DOHH2 (cell line): ENCODE measurements at regions not wholly inside any gene's neighbourhood (a gene's known extent, or its start where the extent isn't known, plus 50 kb on each side); places are given as distances from the start of the nearest gene placed in this dataset.
"Not testable (repeated sequence)": the region's sequence is repeated elsewhere in the genome, so short reads cannot be mapped to it uniquely, and the experiment has no call there.

ENCODE experiments used
- H3F3A ChIP-seq: fragments of 200-600 bp; sonication (generic), shearing (Covaris generic); 2 replicates; pipeline ENCODE4 v1.6.0; 2016; ENCODE audit warnings: antibody characterized with exemption, mild to moderate bottlenecking; ENCODE audit not compliant: control insufficient read depth, insufficient read depth
- H3K27ac ChIP-seq: fragments of 200-600 bp; sonication (generic); 2 replicates; pipeline ENCODE4 v1.5.1; 2014; ENCODE audit warnings: low read depth, mild to moderate bottlenecking, low read length, moderate library complexity
- H3K27me3 ChIP-seq: fragments of 200-600 bp; sonication (generic); 2 replicates; pipeline ENCODE4 v1.6.1; 2014; ENCODE audit warnings: mild to moderate bottlenecking, low read length, mixed read lengths; ENCODE audit not compliant: control insufficient read depth
- H3K36me3 ChIP-seq: fragments of 200-600 bp; sonication (generic); 2 replicates; pipeline ENCODE4 v1.6.1; 2014; ENCODE audit warnings: mild to moderate bottlenecking, low read length, moderate library complexity, mixed read lengths; ENCODE audit not compliant: control insufficient read depth
- H3K4me1 ChIP-seq: fragments of 200-600 bp; sonication (generic); 2 replicates; pipeline ENCODE4 v1.6.1; 2014; ENCODE audit warnings: mild to moderate bottlenecking, low read length, mixed read lengths; ENCODE audit not compliant: control insufficient read depth
- H3K4me2 ChIP-seq: fragments of 200-600 bp; sonication (generic); 2 replicates; pipeline ENCODE4 v1.6.0; 2014; ENCODE audit warnings: mild to moderate bottlenecking, low read length, moderate library complexity
- H3K4me3 ChIP-seq: fragments of 200-600 bp; sonication (generic); 2 replicates; pipeline ENCODE4 v1.5.1; 2014; ENCODE audit warnings: mild to moderate bottlenecking, low read length, mixed read lengths
- H3K79me2 ChIP-seq: fragments of 200-600 bp; sonication (generic); 2 replicates; pipeline ENCODE4 v1.6.1; 2014; ENCODE audit warnings: mild to moderate bottlenecking, low read length, mixed read lengths; ENCODE audit not compliant: control insufficient read depth
- H3K9me2 ChIP-seq: fragments of 200-600 bp; sonication (generic); replicated peaks from 2 replicates; pipeline ENCODE4 v1.6.1; 2014; ENCODE audit warnings: mild to moderate bottlenecking, low read length, mixed read lengths; ENCODE audit not compliant: control insufficient read depth
- H3K9me3 ChIP-seq: fragments of 200-600 bp; sonication (generic); 2 replicates; pipeline ENCODE4 v1.6.1; 2014; ENCODE audit warnings: antibody characterized with exemption, low read length, mixed read lengths; ENCODE audit not compliant: control insufficient read depth, insufficient read depth
- H4K20me1 ChIP-seq: fragments of 200-600 bp; sonication (generic); 2 replicates; pipeline ENCODE4 v1.6.0; 2014; ENCODE audit warnings: low read depth, mild to moderate bottlenecking, antibody characterized with exemption, low read length, moderate library complexity; ENCODE audit not compliant: control insufficient read depth, insufficient read depth
- EZH2phosphoT487 ChIP-seq: fragments of 200-600 bp; sonication (generic); IDR thresholded peaks from 2 replicates; pipeline ENCODE4 v1.6.1; 2017; ENCODE audit warnings: borderline replicate concordance, mild to moderate bottlenecking, antibody characterized with exemption, low read length, moderate library complexity, mixed read lengths
- TF ChIP-seq, protein P1 (sequence below): fragments of 200-600 bp; sonication (generic); IDR thresholded peaks from one replicate; pipeline ENCODE4 v1.5.1; 2014; ENCODE audit warnings: antibody characterized with exemption, mild to moderate bottlenecking, low read depth, low read length; ENCODE audit not compliant: poor library complexity, severe bottlenecking

GRCh38 chr5:96200641-96201040 is 232.4 kb downstream of the PCSK1 start:
- no peaks in the 10 kb centered on the region for H3K79me2 ChIP-seq
- no peaks in the 10 kb centered on the region for H3K36me3 ChIP-seq
- no peak overlapping the region for H3K4me2 ChIP-seq
- no peaks in the 10 kb centered on the region for H3K9me2 ChIP-seq
- no peaks in the 10 kb centered on the region for H3K4me1 ChIP-seq
- no peak overlapping the region for H3K27ac ChIP-seq
- no peak for TF ChIP-seq EZH2phosphoT487
- TF ChIP-seq, protein P1, sequence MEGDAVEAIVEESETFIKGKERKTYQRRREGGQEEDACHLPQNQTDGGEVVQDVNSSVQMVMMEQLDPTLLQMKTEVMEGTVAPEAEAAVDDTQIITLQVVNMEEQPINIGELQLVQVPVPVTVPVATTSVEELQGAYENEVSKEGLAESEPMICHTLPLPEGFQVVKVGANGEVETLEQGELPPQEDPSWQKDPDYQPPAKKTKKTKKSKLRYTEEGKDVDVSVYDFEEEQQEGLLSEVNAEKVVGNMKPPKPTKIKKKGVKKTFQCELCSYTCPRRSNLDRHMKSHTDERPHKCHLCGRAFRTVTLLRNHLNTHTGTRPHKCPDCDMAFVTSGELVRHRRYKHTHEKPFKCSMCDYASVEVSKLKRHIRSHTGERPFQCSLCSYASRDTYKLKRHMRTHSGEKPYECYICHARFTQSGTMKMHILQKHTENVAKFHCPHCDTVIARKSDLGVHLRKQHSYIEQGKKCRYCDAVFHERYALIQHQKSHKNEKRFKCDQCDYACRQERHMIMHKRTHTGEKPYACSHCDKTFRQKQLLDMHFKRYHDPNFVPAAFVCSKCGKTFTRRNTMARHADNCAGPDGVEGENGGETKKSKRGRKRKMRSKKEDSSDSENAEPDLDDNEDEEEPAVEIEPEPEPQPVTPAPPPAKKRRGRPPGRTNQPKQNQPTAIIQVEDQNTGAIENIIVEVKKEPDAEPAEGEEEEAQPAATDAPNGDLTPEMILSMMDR, result no peak
- no peaks in the 10 kb centered on the region; the same call in 1 of the 2 replicates for H3K27me3 ChIP-seq
- no peaks in the 10 kb centered on the region for H4K20me1 ChIP-seq
- no peak overlapping the region for H3K4me3 ChIP-seq
- H3K9me3 ChIP-seq, result no peaks in the 10 kb centered on the region
- H3F3A ChIP-seq, result no peaks in the 10 kb centered on the region

DNA sequence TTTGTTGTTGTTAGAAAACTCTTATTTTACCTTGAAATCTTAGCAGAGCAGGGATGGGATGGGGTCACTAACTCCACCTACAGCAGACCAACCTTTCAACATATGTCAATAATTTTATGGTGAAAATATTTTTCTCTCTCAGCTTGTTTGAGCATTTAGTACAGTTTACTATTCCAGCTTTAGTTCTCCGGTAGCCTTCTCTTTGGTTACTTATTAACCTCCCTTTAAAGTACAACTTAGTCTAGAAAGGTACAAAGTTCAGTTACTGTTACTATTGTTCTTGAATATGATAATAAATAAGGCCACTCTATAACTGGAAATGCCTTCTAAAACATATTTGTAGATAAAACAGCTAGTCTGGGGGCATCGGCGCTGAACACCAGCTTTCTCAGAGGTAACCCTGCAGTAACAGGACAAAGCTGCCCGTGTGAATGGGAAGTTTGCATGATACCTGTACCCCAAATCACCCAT is 233.3 kb downstream of the PCSK1 start:
- Histone ChIP-seq H3K9me3 (no peaks in the 10 kb centered on the region), H3K36me3 (no peaks in the 10 kb centered on the region), H3K9me2 (no peaks in the 10 kb centered on the region), H3K4me3 (no peak overlapping the region), H3K27ac (no peak overlapping the region), H3K4me1 (no peaks in the 10 kb centered on the region), H3F3A (no peaks in the 10 kb centered on the region), H3K27me3 (no peaks in the 10 kb centered on the region; the same call in 1 of the 2 replicates), H4K20me1 (no peaks in the 10 kb centered on the region), H3K4me2 (no peak overlapping the region), H3K79me2 (no peaks in the 10 kb centered on the region)
- no peak for TF ChIP-seq EZH2phosphoT487
- TF ChIP-seq, protein P1, result no peak

DNA sequence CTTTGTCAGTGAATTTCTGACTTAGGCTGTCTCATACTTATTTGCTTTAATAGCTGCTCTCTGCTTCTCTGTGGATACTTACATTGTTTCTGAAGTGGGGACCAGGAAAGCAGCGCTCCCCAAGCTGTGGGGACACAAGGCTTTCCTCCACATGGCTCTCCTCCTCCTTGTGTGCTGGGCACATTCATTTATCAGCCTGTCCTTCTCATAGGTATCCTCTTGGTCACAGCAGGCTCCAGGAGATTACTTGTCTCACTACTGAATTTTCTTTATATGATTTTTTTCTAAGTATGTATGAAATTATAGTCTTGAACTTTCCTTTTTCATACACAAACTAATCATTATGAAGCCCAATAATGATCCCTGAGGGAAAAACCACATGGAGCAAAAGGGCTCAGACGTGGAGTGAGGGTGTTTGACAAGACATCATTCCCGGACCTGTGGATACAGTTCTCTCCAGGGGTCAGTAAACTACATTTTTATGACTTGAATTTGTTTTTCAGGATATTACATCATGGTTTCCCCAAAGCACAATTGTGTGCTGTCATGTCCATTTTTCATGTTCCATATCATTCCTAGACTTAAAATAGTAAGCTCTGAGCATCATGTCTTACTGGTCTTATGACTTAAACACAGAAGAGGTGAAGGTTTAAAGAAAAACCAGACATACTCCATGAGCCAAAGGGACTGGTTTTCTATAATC is 234.5 kb downstream of the PCSK1 start:
- no peaks in the 10 kb centered on the region for H3K9me2 ChIP-seq
- H3K4me1 ChIP-seq, result no peaks in the 10 kb centered on the region
- H3K36me3 ChIP-seq, result no peaks in the 10 kb centered on the region
- H3K79me2 ChIP-seq, result no peaks in the 10 kb centered on the region
- H3K4me2 ChIP-seq, result no peak overlapping the region
- H3K27me3 ChIP-seq, result no peaks in the 10 kb centered on the region; the same call in 1 of the 2 replicates
- H3F3A ChIP-seq, result no peaks in the 10 kb centered on the region
- H3K27ac ChIP-seq, result no peak overlapping the region
- no peaks in the 10 kb centered on the region for H4K20me1 ChIP-seq
- H3K4me3 ChIP-seq, result no peak overlapping the region
- no peak for TF ChIP-seq EZH2phosphoT487
- TF ChIP-seq, protein P1, result no peak
- H3K9me3 ChIP-seq, result no peaks in the 10 kb centered on the region

GRCh38 chr5:96197767-96198166 is 235.3 kb downstream of the PCSK1 start:
- not testable (repeated sequence) for H3K9me2 ChIP-seq, H3K4me3 ChIP-seq, H3K27ac ChIP-seq, H3K4me2 ChIP-seq, H3K9me3 ChIP-seq, H3K79me2 ChIP-seq, H3K27me3 ChIP-seq, H4K20me1 ChIP-seq, H3K36me3 ChIP-seq, H3K4me1 ChIP-seq, H3F3A ChIP-seq
